Colonic mucosa (tissue), 4 donors: ENCODE measurements at regions not wholly inside any gene's neighbourhood (a gene's known extent, or its start where the extent isn't known, plus 50 kb on each side); places are given as distances from the start of the nearest gene placed in this dataset.

Source experiments
- DNase-seq: peaks from one replicate; pipeline ENCODE4 v3.0.0-alpha.2; 2020
- H3K27ac ChIP-seq: fragments of 200-600 bp; one replicate; pipeline ENCODE4 v1.8.0; 2021
- H3K27me3 ChIP-seq: fragments of 200-600 bp; one replicate; pipeline ENCODE4 v1.8.0; 2021
- H3K36me3 ChIP-seq: fragments of 200-600 bp; one replicate; pipeline ENCODE4 v1.8.0; 2021
- H3K4me1 ChIP-seq: fragments of 200-600 bp; one replicate; pipeline ENCODE4 v1.8.0; 2021; ENCODE audit warnings: mild to moderate bottlenecking
- H3K4me3 ChIP-seq: fragments of 200-600 bp; one replicate; pipeline ENCODE4 v1.8.0; 2021
- H3K9ac ChIP-seq, 2 donors: one replicate each; pipeline ENCODE4 v1.7.0; 2013; ENCODE audit warnings: control low read depth in 2 of 2, low read depth in 2 of 2, low read length in 2 of 2
- H3K9me3 ChIP-seq: fragments of 200-600 bp; one replicate; pipeline ENCODE4 v1.8.0; 2021
- intact Hi-C: fragments of 100-400 bp; cut with DNase I; formaldehyde crosslinking; loops from one replicate; pipeline ENCODE4 v1.14.1; 2022
- TF ChIP-seq, protein P1 (sequence below): fragments of 200-600 bp; IDR thresholded peaks from one replicate; pipeline ENCODE4 v1.8.0; 2022; ENCODE audit warnings: antibody characterized with exemption, mild to moderate bottlenecking
- donor health status: healthy.
- donor health status: DM: no; HTN: no; CAD: no.
- donor health status: DM: no; HTN: no; CAD: no.

- no peaks in the 10 kb centered on the region for H3K9me3 ChIP-seq
- no peaks in the 10 kb centered on the region for H3K27me3 ChIP-seq
- no peak for DNase-seq
- no peak overlapping the region for H3K27ac ChIP-seq
- no peak overlapping the region for H3K9ac ChIP-seq
- intact Hi-C loops: loop anchor here (10.0 kb wide), 1 partner anchor 1486 kb away; no protein-coding TSS in a partner anchor
- TF ChIP-seq, protein P1, sequence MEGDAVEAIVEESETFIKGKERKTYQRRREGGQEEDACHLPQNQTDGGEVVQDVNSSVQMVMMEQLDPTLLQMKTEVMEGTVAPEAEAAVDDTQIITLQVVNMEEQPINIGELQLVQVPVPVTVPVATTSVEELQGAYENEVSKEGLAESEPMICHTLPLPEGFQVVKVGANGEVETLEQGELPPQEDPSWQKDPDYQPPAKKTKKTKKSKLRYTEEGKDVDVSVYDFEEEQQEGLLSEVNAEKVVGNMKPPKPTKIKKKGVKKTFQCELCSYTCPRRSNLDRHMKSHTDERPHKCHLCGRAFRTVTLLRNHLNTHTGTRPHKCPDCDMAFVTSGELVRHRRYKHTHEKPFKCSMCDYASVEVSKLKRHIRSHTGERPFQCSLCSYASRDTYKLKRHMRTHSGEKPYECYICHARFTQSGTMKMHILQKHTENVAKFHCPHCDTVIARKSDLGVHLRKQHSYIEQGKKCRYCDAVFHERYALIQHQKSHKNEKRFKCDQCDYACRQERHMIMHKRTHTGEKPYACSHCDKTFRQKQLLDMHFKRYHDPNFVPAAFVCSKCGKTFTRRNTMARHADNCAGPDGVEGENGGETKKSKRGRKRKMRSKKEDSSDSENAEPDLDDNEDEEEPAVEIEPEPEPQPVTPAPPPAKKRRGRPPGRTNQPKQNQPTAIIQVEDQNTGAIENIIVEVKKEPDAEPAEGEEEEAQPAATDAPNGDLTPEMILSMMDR: no peak
- H3K36me3 ChIP-seq: no peaks in the 10 kb centered on the region
- H3K4me1 ChIP-seq: no peaks in the 10 kb centered on the region
- H3K4me3 ChIP-seq: no peak overlapping the region
Measured at GRCh38 chr11:29438815-29439214, 578.0 kb downstream of the KCNA4 start.

GRCh38 chr11:29435421-29435820 lies 581.4 kb downstream of the KCNA4 start:
- DNase-seq: no peak
- H3K4me1 ChIP-seq: no peaks in the 10 kb centered on the region
- TF ChIP-seq, protein P1: no peak

GRCh38 chr11:29432719-29433325 lies 584.0 kb downstream of the KCNA4 start:
- Histone ChIP-seq H3K9ac (no peak overlapping the region), H3K4me3 (no peak overlapping the region), H3K27ac (no peak overlapping the region), H3K9me3 (no peaks in the 10 kb centered on the region), H3K27me3 (no peaks in the 10 kb centered on the region), H3K4me1 (no peaks in the 10 kb centered on the region), H3K36me3 (no peaks in the 10 kb centered on the region)
- intact Hi-C loops: loop anchor here (10.0 kb wide), 1 partner anchor 1492 kb away; no protein-coding TSS in a partner anchor
- TF ChIP-seq, protein P1: no peak
- DNase-seq: no peak

More at GRCh38 chr11:29435421-29435820, 581.4 kb downstream of the KCNA4 start:
- Histone ChIP-seq H3K9ac (no peak overlapping the region), H3K36me3 (no peaks in the 10 kb centered on the region), H3K9me3 (no peaks in the 10 kb centered on the region), H3K27me3 (no peaks in the 10 kb centered on the region), H3K4me3 (no peak overlapping the region), H3K27ac (no peak overlapping the region)
- intact Hi-C loops: loop anchor here (10.0 kb wide), 1 partner anchor 1489 kb away; no protein-coding TSS in a partner anchor

DNA sequence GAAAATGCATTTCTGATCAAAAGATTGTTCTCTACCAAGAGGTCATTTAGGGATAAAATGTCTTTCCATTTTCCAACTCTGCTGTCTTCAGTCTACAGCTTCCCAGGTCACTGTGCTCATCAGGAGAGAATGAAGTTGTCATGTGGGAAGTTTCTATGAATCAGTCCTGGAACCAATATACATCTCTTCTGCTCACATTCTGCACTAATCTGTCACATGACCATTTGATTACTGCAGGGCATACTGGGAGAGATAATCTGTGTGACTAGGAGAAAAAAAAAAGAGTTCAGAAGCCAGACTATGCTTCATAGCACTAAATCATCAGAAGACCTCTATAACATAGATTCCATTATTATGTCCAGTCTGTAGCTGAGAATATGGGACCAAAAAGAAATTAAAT lies 611.5 kb downstream of the KCNA4 start:
- H3K4me3 ChIP-seq: no peak overlapping the region
- no peak for DNase-seq
- no peaks in the 10 kb centered on the region for H3K36me3 ChIP-seq
- TF ChIP-seq, protein P1: no peak
- H3K9me3 ChIP-seq: no peaks in the 10 kb centered on the region
- no peak overlapping the region for H3K9ac ChIP-seq
- H3K27ac ChIP-seq: no peak overlapping the region
- intact Hi-C loops: no loop called here
- H3K27me3 ChIP-seq: no peaks in the 10 kb centered on the region
- H3K4me1 ChIP-seq: no peaks in the 10 kb centered on the region

GRCh38 chr11:29395555-29396072 lies 621.2 kb downstream of the KCNA4 start:
- H3K36me3 ChIP-seq: no peaks in the 10 kb centered on the region
- H3K27me3 ChIP-seq: no peaks in the 10 kb centered on the region
- intact Hi-C loops: no loop called here
- no peak overlapping the region for H3K9ac ChIP-seq
- H3K4me3 ChIP-seq: no peak overlapping the region
- no peak for DNase-seq
- H3K4me1 ChIP-seq: no peaks in the 10 kb centered on the region
- no peak overlapping the region for H3K27ac ChIP-seq
- TF ChIP-seq, protein P1: no peak
- no peaks in the 10 kb centered on the region for H3K9me3 ChIP-seq
